HEK293 (cell line): ENCODE measurements at regions not wholly inside any gene's neighbourhood (a gene's known extent, or its start where the extent isn't known, plus 50 kb on each side); places are given as distances from the start of the nearest gene placed in this dataset.

Source experiments
- CTCF ChIP-seq: fragments of 450-650 bp; formaldehyde crosslinking; IDR thresholded peaks from 2 replicates; pipeline ENCODE4 v1.5.1; 2016; ENCODE audit warnings: missing biosample characterization, missing genetic modification characterization
- ELK4 ChIP-seq: IDR thresholded peaks from 2 replicates; pipeline ENCODE4 v1.6.1; 2011; ENCODE audit warnings: mild to moderate bottlenecking, low read depth, low read length, borderline replicate concordance
- HOXC10 ChIP-seq: sonication (generic); formaldehyde crosslinking; IDR thresholded peaks from 2 replicates; pipeline ENCODE4 v1.8.1; 2023; ENCODE audit warnings: mild to moderate bottlenecking, missing genetic modification reagents
- REST ChIP-seq: fragments of 450-650 bp; formaldehyde crosslinking; IDR thresholded peaks from 2 replicates; pipeline ENCODE4 v1.5.1; 2016; ENCODE audit warnings: missing biosample characterization, missing genetic modification characterization
- TRIM28 ChIP-seq: IDR thresholded peaks from 2 replicates; pipeline ENCODE4 v1.6.1; 2011; ENCODE audit warnings: low read length, control low read depth, borderline replicate concordance
- ZFP3 ChIP-seq: fragments of 450-650 bp; formaldehyde crosslinking; IDR thresholded peaks from 2 replicates; pipeline ENCODE4 v1.5.1; 2016; ENCODE audit warnings: low read depth, missing biosample characterization, missing genetic modification characterization
- ZNF140 ChIP-seq: fragments of 450-650 bp; formaldehyde crosslinking; IDR thresholded peaks from 2 replicates; pipeline ENCODE4 v1.5.1; 2016; ENCODE audit warnings: missing biosample characterization, missing genetic modification characterization
- ZNF175 ChIP-seq: fragments of 450-650 bp; formaldehyde crosslinking; IDR thresholded peaks from 2 replicates; pipeline ENCODE4 v1.5.1; 2016; ENCODE audit warnings: missing biosample characterization, missing genetic modification characterization
- ZNF530 ChIP-seq: fragments of 450-650 bp; formaldehyde crosslinking; IDR thresholded peaks from 2 replicates; pipeline ENCODE4 v1.5.1; 2016; ENCODE audit warnings: low read depth, missing biosample characterization, missing genetic modification characterization
- ZNF645 ChIP-seq: fragments of 450-650 bp; formaldehyde crosslinking; IDR thresholded peaks from 2 replicates; pipeline ENCODE4; 2016; ENCODE audit warnings: missing biosample characterization, missing genetic modification characterization
- ZNF747 ChIP-seq: fragments of 450-650 bp; formaldehyde crosslinking; IDR thresholded peaks from 2 replicates; pipeline ENCODE4 v1.5.1; 2016; ENCODE audit warnings: missing biosample characterization, missing genetic modification characterization

- no peak for TF ChIP-seq CTCF (tag by site-specific recombination)
- TF ChIP-seq ZNF530 (tag by site-specific recombination), result no peak
- no peak for TF ChIP-seq ZNF747
- no peak for TF ChIP-seq ELK4
- TF ChIP-seq HOXC10 (CRISPR knock-in tag), result no peak
- no peak for TF ChIP-seq ZNF175 (tag by site-specific recombination)
- TF ChIP-seq ZNF140 (tag by site-specific recombination), result no peak
- TF ChIP-seq TRIM28, result no peak
- TF ChIP-seq ZFP3, result no peak
- no peak for TF ChIP-seq ZNF645 (tag by site-specific recombination)
- TF ChIP-seq REST, result no peak
Measured at GRCh38 chr5:144844086-144844485, 673.4 kb downstream of the KCTD16 start.
